ENCODE measurements at regions not wholly inside any gene's neighbourhood (a gene's known extent, or its start where the extent isn't known, plus 50 kb on each side); places are given as distances from the start of the nearest gene placed in this dataset.

- H3K27ac ChIP-seq (ENCODE audit: low read depth, low read length): no peak overlapping the region
- intact Hi-C loops (cut with micrococcal nuclease): loop anchor here (5.0 kb wide), 3 partner anchors 213 to 803 kb away; no protein-coding TSS in a partner anchor
- H3K9me3 ChIP-seq (ENCODE audit: control insufficient read depth in 1 of 2, insufficient read depth in 1 of 2, low read depth in 1 of 2, low read length in 2 of 2): no peaks in the 10 kb centered on the region
- H4K20me1 ChIP-seq (ENCODE audit: insufficient read depth): no peaks in the 10 kb centered on the region
- H3K79me2 ChIP-seq (ENCODE audit: insufficient read depth, low read length): no peaks in the 10 kb centered on the region
- ChIA-PET POLR2A (no interaction called here), RAD21 (ENCODE audit: low non-redundant PET in 1 of 2, low total read pairs in 2 of 2, uncharacterized antibody in 2 of 2, unreplicated experiment in 2 of 2) (no interaction called here), CTCF (interaction anchor here (1.4 to 2.9 kb wide), 2 partner anchors 272 to 846 kb away, joined by 4 to 11 read pairs; no protein-coding TSS in a partner anchor)
- no peak for ATAC-seq
- TF ChIP-seq SP1 (IDR thresholded peaks at IDR 0.05; ENCODE audit: low read depth) (no peak), RAD21 (IDR thresholded peaks at IDR 0.05; ENCODE audit: low read depth) (no peak), POLR2A (IDR thresholded peaks at IDR 0.05; ENCODE audit: borderline replicate concordance, extremely low read depth, insufficient read depth, insufficient read length) (no peak), ELF1 (IDR thresholded peaks at IDR 0.05; ENCODE audit: borderline replicate concordance, low read depth) (no peak), EZH2 (IDR thresholded peaks at IDR 0.05) (no peak), ATF3 (IDR thresholded peaks at IDR 0.05) (no peak)
- no peak for DNase-seq (ENCODE audit: low read depth, low spot score)
- H3K36me3 ChIP-seq (ENCODE audit: control insufficient read depth in 1 of 2, insufficient read depth in 2 of 2, low read length in 2 of 2): no peaks in the 10 kb centered on the region
- peak overlapping the region; percentile 52 for H3K4me2 ChIP-seq (ENCODE audit: low read length)
- peaks cover 19 to 41% of the 10 kb centered on the region in 2 experiments; a peak in 3 of 4 replicates for H3K4me1 ChIP-seq (ENCODE audit: control insufficient read depth in 1 of 2, insufficient read depth in 2 of 2, low read length in 2 of 2)
- no peak overlapping the region for H3K9ac ChIP-seq (ENCODE audit: low read length)
- no peaks in the 10 kb centered on the region for H3K9me2 ChIP-seq (ENCODE audit: insufficient read depth)
- H3K27me3 ChIP-seq (ENCODE audit: insufficient read depth, low read length): no peaks in the 10 kb centered on the region
- no peak overlapping the region for H2AFZ ChIP-seq (ENCODE audit: low read depth, low read length, poor library complexity, severe bottlenecking)
- BruUV-seq (replicated peaks): no TSS peak
- H3K4me3 ChIP-seq (replicated peaks in 1 of 2; ENCODE audit: low read depth in 1 of 2, low read length in 2 of 2): no peak overlapping the region
Measured at GRCh38 chr9:108270561-108270960, 585.2 kb downstream of the ACTL7B start.

GRCh38 chr9:108270051-108270450 lies 585.7 kb downstream of the ACTL7B start:
- no peaks in the 10 kb centered on the region for H4K20me1 ChIP-seq (ENCODE audit: insufficient read depth)
- ATAC-seq (peak; percentile 25), DNase-seq (ENCODE audit: low read depth, low spot score) (no peak)
- H2AFZ ChIP-seq (ENCODE audit: low read depth, low read length, poor library complexity, severe bottlenecking): no peak overlapping the region
- POLR2A ChIA-PET: no interaction called here
- no peaks in the 10 kb centered on the region for H3K9me3 ChIP-seq (ENCODE audit: control insufficient read depth in 1 of 2, insufficient read depth in 1 of 2, low read depth in 1 of 2, low read length in 2 of 2)
- no peak overlapping the region for H3K27ac ChIP-seq (ENCODE audit: low read depth, low read length)
- CTCF ChIA-PET: interaction anchor here (0.7 to 1.5 kb wide), 4 partner anchors 10 to 848 kb away, joined by 3 to 4 read pairs (median 3); no protein-coding TSS in a partner anchor
- intact Hi-C loops (cut with micrococcal nuclease): loop anchor here (5.0 kb wide), 3 partner anchors 213 to 803 kb away; no protein-coding TSS in a partner anchor
- H3K4me3 ChIP-seq (replicated peaks in 1 of 2; ENCODE audit: low read depth in 1 of 2, low read length in 2 of 2): no peak overlapping the region
- no peaks in the 10 kb centered on the region for H3K36me3 ChIP-seq (ENCODE audit: control insufficient read depth in 1 of 2, insufficient read depth in 2 of 2, low read length in 2 of 2)
- H3K4me1 ChIP-seq (ENCODE audit: control insufficient read depth in 1 of 2, insufficient read depth in 2 of 2, low read length in 2 of 2): peaks cover 19 to 41% of the 10 kb centered on the region in 2 experiments; a peak in 3 of 4 replicates
- H3K27me3 ChIP-seq (ENCODE audit: insufficient read depth, low read length): no peaks in the 10 kb centered on the region
- peak overlapping the region; percentile 52 for H3K4me2 ChIP-seq (ENCODE audit: low read length)
- no peaks in the 10 kb centered on the region for H3K9me2 ChIP-seq (ENCODE audit: insufficient read depth)
- no TSS peak for BruUV-seq (replicated peaks)
- no peak overlapping the region for H3K9ac ChIP-seq (ENCODE audit: low read length)
- RAD21 ChIA-PET (ENCODE audit: low non-redundant PET in 1 of 2, low total read pairs in 2 of 2, uncharacterized antibody in 2 of 2, unreplicated experiment in 2 of 2): no interaction called here
- no peaks in the 10 kb centered on the region for H3K79me2 ChIP-seq (ENCODE audit: insufficient read depth, low read length)
- no peak for TF ChIP-seq SP1 (IDR thresholded peaks at IDR 0.05; ENCODE audit: low read depth)
- no peak for TF ChIP-seq CEBPB (IDR thresholded peaks at IDR 0.05; ENCODE audit: low read depth)
- TF ChIP-seq SIN3A (IDR thresholded peaks at IDR 0.05; ENCODE audit: low read depth): no peak
- no peak; the same call in 1 of the 2 replicates for TF ChIP-seq FOSL1 (IDR thresholded peaks at IDR 0.05; ENCODE audit: low read depth)
- no peak for TF ChIP-seq REST (IDR thresholded peaks at IDR 0.05; ENCODE audit: low read depth)
- TF ChIP-seq POLR2AphosphoS5 (IDR thresholded peaks at IDR 0.05; ENCODE audit: low read depth, low read length): no peak
- no peak for TF ChIP-seq ZNF274 (IDR thresholded peaks at IDR 0.05; ENCODE audit: low read depth, low read length)
- TF ChIP-seq ZBTB33 (IDR thresholded peaks at IDR 0.05; ENCODE audit: extremely low read depth, insufficient replicate concordance, low read length): no peak
- TF ChIP-seq RAD21 (IDR thresholded peaks at IDR 0.05; ENCODE audit: low read depth): no peak; the same call in 1 of the 2 replicates
- no peak for TF ChIP-seq ATF3 (IDR thresholded peaks at IDR 0.05)
- TF ChIP-seq CBX3 (IDR thresholded peaks at IDR 0.05; ENCODE audit: low read depth): peak; percentile 43; the same call in 1 of the 2 replicates
- no peak for TF ChIP-seq TCF7L2 (IDR thresholded peaks at IDR 0.05; ENCODE audit: borderline replicate concordance, extremely low read depth, insufficient read depth, insufficient read length)

All from HCT116 (cell line).